GM12878 (cell line): ENCODE measurements at regions not wholly inside any gene's neighbourhood (a gene's known extent, or its start where the extent isn't known, plus 50 kb on each side); places are given as distances from the start of the nearest gene placed in this dataset.

Source experiments
- ATAC-seq: fragments of 200-7000 bp; cut with Tn5 transposase; 3 replicates; pipeline ENCODE4 v1.9.1; 2020; ENCODE audit warnings: mild to moderate bottlenecking, moderate library complexity
- BruUV-seq: library from RNA; stranded (reverse); fragments of 400-500 nt; replicated peaks from 2 replicates; lab custom pipeline; 2021; lab: Mats Ljungman, UMichigan
- CTCF ChIA-PET: fragments of 300-600 bp; sonication (Branson Sonifier 250); formaldehyde crosslinking; extraction: SDS; loops from one replicate; lab custom pipeline; 2021; ENCODE audit warnings: inconsistent platforms; lab: Yijun Ruan, JAX
- POLR2A ChIA-PET: fragments of 350-600 bp; formaldehyde crosslinking; extraction: SDS; loops from one replicate; lab custom pipeline; 2021; ENCODE audit warnings: inconsistent platforms; lab: Charles Lee
- RAD21 ChIA-PET: fragments of 300-600 bp; sonication (Branson Sonifier 250); formaldehyde crosslinking; loops from one replicate; lab custom pipeline; 2023; ENCODE audit warnings: antibody characterized with exemption; ENCODE audit not compliant: unreplicated experiment; lab: Charles Lee
- SMC1A ChIA-PET: fragments of 300-600 bp; sonication (Branson Sonifier 250); formaldehyde crosslinking; loops from one replicate; lab custom pipeline; 2023; ENCODE audit not compliant: unreplicated experiment, uncharacterized antibody; lab: Charles Lee
- DNase-seq: peaks from one replicate; pipeline ENCODE4 v3.0.0-alpha.2; 2011; ENCODE audit warnings: low read depth, low spot score
- FAIRE-seq: peaks from 3 replicates; lab custom pipeline; 2011; peaks lifted over from hg19 to GRCh38; lab: Jason Lieb, UNC
- H2AFZ ChIP-seq: 2 replicates; pipeline ENCODE4 v1.6.0; 2011; ENCODE audit warnings: low read depth, low read length, control low read depth; ENCODE audit not compliant: control insufficient read depth
- H3K27ac ChIP-seq: 2 replicates; pipeline ENCODE4 v1.5.1; 2011; ENCODE audit warnings: control low read depth; ENCODE audit not compliant: control insufficient read depth, insufficient read depth
- H3K27me3 ChIP-seq, 2 experiments: replicated peaks in 1 of 2; 2 replicates each; pipeline versions ENCODE4 v1.6.0 to v1.6.1; 2011; ENCODE audit warnings: low read length in 1 of 2; ENCODE audit not compliant: control insufficient read depth in 2 of 2, insufficient read depth in 2 of 2
- H3K36me3 ChIP-seq, 2 experiments: 2 replicates each; pipeline ENCODE4 v1.5.1; 2011; ENCODE audit warnings: low read length in 1 of 2; ENCODE audit not compliant: control insufficient read depth in 2 of 2, insufficient read depth in 2 of 2
- H3K4me1 ChIP-seq: 2 replicates; pipeline ENCODE4 v1.6.1; 2011; ENCODE audit warnings: mild to moderate bottlenecking, low read length, moderate library complexity, mixed read lengths; ENCODE audit not compliant: control insufficient read depth, insufficient read depth
- H3K4me2 ChIP-seq: 2 replicates; pipeline ENCODE4 v1.6.0; 2011; ENCODE audit warnings: control low read depth; ENCODE audit not compliant: control insufficient read depth, insufficient read depth
- H3K4me3 ChIP-seq: fragments of 200-600 bp; sonication (generic); 2 replicates; pipeline ENCODE4 v1.5.1; 2016
- H3K79me2 ChIP-seq: 2 replicates; pipeline ENCODE4 v1.6.0; 2011; ENCODE audit warnings: low read length; ENCODE audit not compliant: control insufficient read depth, insufficient read depth
- H3K9ac ChIP-seq: 2 replicates; pipeline ENCODE4 v1.8.0; 2011; ENCODE audit warnings: low read length, control low read depth, mixed read lengths; ENCODE audit not compliant: control insufficient read depth, insufficient read depth
- H3K9me3 ChIP-seq: replicated peaks from 3 replicates; pipeline ENCODE4 v1.5.1; 2011; ENCODE audit warnings: mild to moderate bottlenecking, low read length; ENCODE audit not compliant: control insufficient read depth, insufficient read depth
- H4K20me1 ChIP-seq: 2 replicates; pipeline ENCODE4 v1.6.0; 2011; ENCODE audit not compliant: control insufficient read depth, insufficient read depth
- ASH2L ChIP-seq: fragments of 300-600, 200-600 bp; sonication (generic); IDR thresholded peaks from 2 replicates; pipeline ENCODE4 v1.6.1; 2017; ENCODE audit warnings: low read depth, mild to moderate bottlenecking, borderline replicate concordance
- ATF3 ChIP-seq: IDR thresholded peaks from 2 replicates; pipeline ENCODE4 v1.6.1; 2011; ENCODE audit warnings: low read depth, mild to moderate bottlenecking, low read length, moderate library complexity, borderline replicate concordance; ENCODE audit errors: extremely low read depth
- FOXK2 ChIP-seq: fragments of 450-650 bp; IDR thresholded peaks from 2 replicates; pipeline ENCODE4 v1.6.1; 2017; ENCODE audit warnings: mild to moderate bottlenecking, moderate library complexity
- HDAC2 ChIP-seq: fragments of 200-600 bp; sonication (generic); IDR thresholded peaks from 2 replicates; pipeline ENCODE4 v1.6.1; 2017
- MLLT1 ChIP-seq: fragments of 450-650 bp; IDR thresholded peaks from 2 replicates; pipeline ENCODE4 v1.6.1; 2016; ENCODE audit warnings: mild to moderate bottlenecking
- NRF1 ChIP-seq: conservative IDR thresholded peaks from 2 replicates; pipeline ENCODE4 v1.6.1; 2011; ENCODE audit warnings: mild to moderate bottlenecking, low read depth, low read length, improper control_type of control experiment
- RB1 ChIP-seq: fragments of 450-650 bp; formaldehyde crosslinking; IDR thresholded peaks from 2 replicates; pipeline ENCODE4 v1.6.1; 2017; ENCODE audit warnings: mild to moderate bottlenecking, borderline replicate concordance
- SREBF2 ChIP-seq: IDR thresholded peaks from 2 replicates; pipeline ENCODE4 v1.6.1; 2012; ENCODE audit warnings: mild to moderate bottlenecking, low read length
- SUZ12 ChIP-seq: fragments of 200-600 bp; sonication (generic); IDR thresholded peaks from one replicate; pipeline ENCODE4 v1.6.1; 2018; ENCODE audit warnings: antibody characterized with exemption, mild to moderate bottlenecking; ENCODE audit not compliant: unreplicated experiment
- WRNIP1 ChIP-seq: IDR thresholded peaks from 2 replicates; pipeline ENCODE4 v1.6.1; 2011; ENCODE audit warnings: low read depth, low read length, improper control_type of control experiment, borderline replicate concordance
- WGBS: methylation state at CpG from one replicate; pipeline ENCODE4 v1.1.6; 2016; ENCODE audit warnings: low lambda C conversion rate; ENCODE audit not compliant: insufficient replicate concordance, insufficient coverage; ENCODE audit errors: missing lambda C conversion rate; 5-methylcytosine and 5-hydroxymethylcytosine counted together
- in situ Hi-C: fragments of 300-500 bp; cut with MboI; formaldehyde crosslinking; loops from 9 replicates; pipeline ENCODE4 v1.14.3; 2018; ENCODE audit warnings: mixed read lengths
- intact Hi-C: fragments of 100-400 bp; cut with micrococcal nuclease; formaldehyde crosslinking; loops from one replicate; pipeline ENCODE4 v1.14.2; 2022; ENCODE audit not compliant: unreplicated experiment
- TF ChIP-seq, protein P1 (sequence below): fragments of 450-650 bp; IDR thresholded peaks from 2 replicates; pipeline ENCODE4 v1.6.1; 2018; ENCODE audit warnings: mild to moderate bottlenecking, low read depth, moderate library complexity; ENCODE audit not compliant: partially characterized antibody

DNA sequence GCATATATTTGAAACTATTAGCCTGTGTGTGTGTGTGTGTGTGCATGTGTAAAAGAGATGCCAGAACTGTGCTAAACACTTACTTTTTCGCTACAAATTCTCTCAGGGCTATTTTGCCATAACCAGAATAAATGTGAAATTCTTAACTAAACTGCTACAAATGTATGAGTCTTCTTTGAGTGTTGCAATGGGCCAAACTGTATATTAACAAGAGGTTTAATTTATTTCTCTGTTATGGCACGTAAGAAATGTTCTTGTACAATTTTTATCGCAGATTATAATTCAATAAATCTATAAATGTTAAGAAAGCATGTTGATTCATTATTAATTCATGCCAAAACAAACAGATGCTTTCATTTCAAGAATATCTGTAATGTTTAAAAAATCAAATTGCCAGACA, 454.5 kb upstream of the PCDH7 start:
- BruUV-seq: no TSS peak
- Histone ChIP-seq H3K4me1 (no peaks in the 10 kb centered on the region), H3K27me3 (no peaks in the 10 kb centered on the region), H3K4me3 (no peak overlapping the region)
- ATAC-seq: no peak
- in situ Hi-C loops: no loop called here
- 2% methylated on average over 3 of the region's 3 CpGs for WGBS
- TF ChIP-seq, protein P1, sequence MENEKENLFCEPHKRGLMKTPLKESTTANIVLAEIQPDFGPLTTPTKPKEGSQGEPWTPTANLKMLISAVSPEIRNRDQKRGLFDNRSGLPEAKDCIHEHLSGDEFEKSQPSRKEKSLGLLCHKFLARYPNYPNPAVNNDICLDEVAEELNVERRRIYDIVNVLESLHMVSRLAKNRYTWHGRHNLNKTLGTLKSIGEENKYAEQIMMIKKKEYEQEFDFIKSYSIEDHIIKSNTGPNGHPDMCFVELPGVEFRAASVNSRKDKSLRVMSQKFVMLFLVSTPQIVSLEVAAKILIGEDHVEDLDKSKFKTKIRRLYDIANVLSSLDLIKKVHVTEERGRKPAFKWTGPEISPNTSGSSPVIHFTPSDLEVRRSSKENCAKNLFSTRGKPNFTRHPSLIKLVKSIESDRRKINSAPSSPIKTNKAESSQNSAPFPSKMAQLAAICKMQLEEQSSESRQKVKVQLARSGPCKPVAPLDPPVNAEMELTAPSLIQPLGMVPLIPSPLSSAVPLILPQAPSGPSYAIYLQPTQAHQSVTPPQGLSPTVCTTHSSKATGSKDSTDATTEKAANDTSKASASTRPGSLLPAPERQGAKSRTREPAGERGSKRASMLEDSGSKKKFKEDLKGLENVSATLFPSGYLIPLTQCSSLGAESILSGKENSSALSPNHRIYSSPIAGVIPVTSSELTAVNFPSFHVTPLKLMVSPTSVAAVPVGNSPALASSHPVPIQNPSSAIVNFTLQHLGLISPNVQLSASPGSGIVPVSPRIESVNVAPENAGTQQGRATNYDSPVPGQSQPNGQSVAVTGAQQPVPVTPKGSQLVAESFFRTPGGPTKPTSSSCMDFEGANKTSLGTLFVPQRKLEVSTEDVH: no peak
- no peak for TF ChIP-seq ATF3
- no peak for TF ChIP-seq NRF1
- no peak for TF ChIP-seq RB1
- no peak for TF ChIP-seq SREBF2
- no peak for TF ChIP-seq HDAC2
- TF ChIP-seq MLLT1: no peak
- no peak for TF ChIP-seq ASH2L
- TF ChIP-seq FOXK2: no peak
- no peak for TF ChIP-seq WRNIP1
- no peak for TF ChIP-seq SUZ12
- TF ChIP-seq, all 136 proteins: peak for 0
- SMC1A ChIA-PET: no interaction called here
- H2AFZ ChIP-seq: no peak overlapping the region
- no peaks in the 10 kb centered on the region for H3K9me3 ChIP-seq
- CTCF ChIA-PET: no interaction called here
- DNase-seq (no peak), FAIRE-seq (no peak)
- no peak overlapping the region for H3K27ac ChIP-seq
- H3K9ac ChIP-seq: no peak overlapping the region
- no peaks in the 10 kb centered on the region for H4K20me1 ChIP-seq
- H3K79me2 ChIP-seq: no peaks in the 10 kb centered on the region
- intact Hi-C loops: no loop called here
- H3K36me3 ChIP-seq: no peaks in the 10 kb centered on the region
- no peak overlapping the region for H3K4me2 ChIP-seq
- RAD21 ChIA-PET: no interaction called here
- POLR2A ChIA-PET: no interaction called here
